ENCODE measurements at regions not wholly inside any gene's neighbourhood (a gene's known extent, or its start where the extent isn't known, plus 50 kb on each side); places are given as distances from the start of the nearest gene placed in this dataset.

GRCh38 chr15:96409215-96410138 is 79.0 kb downstream of the NR2F2 start:
- no peak for DNase-seq (ENCODE audit: low read depth)

GRCh38 chr15:96410175-96411055 is 79.9 kb downstream of the NR2F2 start:
- no peak for DNase-seq (ENCODE audit: low read depth)
- no peak overlapping the region for H3K4me3 ChIP-seq (ENCODE audit: control insufficient read depth, low read depth, low read length)
- no peak for TF ChIP-seq CTCF (IDR thresholded peaks at IDR 0.05; ENCODE audit: control insufficient read depth, insufficient read depth, low read depth, low read length, missing control alignments)

More at GRCh38 chr15:96409215-96410138, 79.0 kb downstream of the NR2F2 start:
- TF ChIP-seq CTCF (IDR thresholded peaks at IDR 0.05; ENCODE audit: control insufficient read depth, insufficient read depth, low read depth, low read length, missing control alignments): no peak
- no peak overlapping the region for H3K4me3 ChIP-seq (ENCODE audit: control insufficient read depth, low read depth, low read length)

GRCh38 chr15:96411056-96412031 is 80.8 kb downstream of the NR2F2 start:
- no peak for TF ChIP-seq CTCF (IDR thresholded peaks at IDR 0.05; ENCODE audit: control insufficient read depth, insufficient read depth, low read depth, low read length, missing control alignments)
- H3K4me3 ChIP-seq (ENCODE audit: control insufficient read depth, low read depth, low read length): no peak overlapping the region
- no peak for DNase-seq (ENCODE audit: low read depth)

- H3K4me3 ChIP-seq (ENCODE audit: control insufficient read depth, low read depth, low read length): no peak overlapping the region
- no peak for DNase-seq (ENCODE audit: low read depth)
- no peak for TF ChIP-seq CTCF (IDR thresholded peaks at IDR 0.05; ENCODE audit: control insufficient read depth, insufficient read depth, low read depth, low read length, missing control alignments)
Observed at GRCh38 chr15:96412045-96412905, 81.8 kb downstream of the NR2F2 start.

- TF ChIP-seq CTCF (IDR thresholded peaks at IDR 0.05; ENCODE audit: control insufficient read depth, insufficient read depth, low read depth, low read length, missing control alignments): no peak
- H3K4me3 ChIP-seq (ENCODE audit: control insufficient read depth, low read depth, low read length): no peak overlapping the region
- DNase-seq (ENCODE audit: low read depth): no peak
Observed at GRCh38 chr15:96412906-96413231, 82.4 kb downstream of the NR2F2 start.

Measured in AG09309 (cell line).